Fibroblast of villous mesenchyme (primary cell): ENCODE measurements at regions not wholly inside any gene's neighbourhood (a gene's known extent, or its start where the extent isn't known, plus 50 kb on each side); places are given as distances from the start of the nearest gene placed in this dataset.
"Not testable (repeated sequence)": the region's sequence is repeated elsewhere in the genome, so short reads cannot be mapped to it uniquely, and the experiment has no call there.

Experiments
- DNase-seq: peaks from one replicate; pipeline ENCODE4 v3.0.0-alpha.2; 2010; ENCODE audit warnings: low read depth
- H3K4me3 ChIP-seq: 2 replicates; pipeline ENCODE4 v1.5.1; 2011; ENCODE audit warnings: low read depth, mild to moderate bottlenecking, low read length
- TF ChIP-seq, protein P1 (sequence below): IDR thresholded peaks from 2 replicates; pipeline ENCODE4 v1.5.1; 2012; ENCODE audit warnings: low read depth, mild to moderate bottlenecking, low read length; ENCODE audit not compliant: insufficient read depth

DNA sequence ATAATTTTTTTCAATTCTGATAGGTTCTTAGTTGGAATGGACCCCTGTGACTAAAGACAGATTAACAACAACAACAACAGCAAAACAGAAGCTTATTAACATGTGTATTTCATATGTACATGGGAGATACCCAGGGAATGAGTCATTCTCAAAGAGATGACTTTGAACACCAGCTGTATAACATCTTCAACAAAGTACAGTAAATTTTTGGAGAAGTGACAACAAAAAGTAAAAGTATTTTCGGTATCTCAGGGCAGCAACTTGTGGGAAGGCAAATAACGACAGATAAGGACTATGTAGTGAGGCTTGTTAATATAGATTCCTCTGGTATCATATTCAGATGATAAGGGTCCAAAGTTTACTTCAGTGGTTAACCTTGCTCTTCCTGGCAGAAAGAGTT is 573.4 kb upstream of the RAG2 start:
- no peak for DNase-seq
- TF ChIP-seq, protein P1, sequence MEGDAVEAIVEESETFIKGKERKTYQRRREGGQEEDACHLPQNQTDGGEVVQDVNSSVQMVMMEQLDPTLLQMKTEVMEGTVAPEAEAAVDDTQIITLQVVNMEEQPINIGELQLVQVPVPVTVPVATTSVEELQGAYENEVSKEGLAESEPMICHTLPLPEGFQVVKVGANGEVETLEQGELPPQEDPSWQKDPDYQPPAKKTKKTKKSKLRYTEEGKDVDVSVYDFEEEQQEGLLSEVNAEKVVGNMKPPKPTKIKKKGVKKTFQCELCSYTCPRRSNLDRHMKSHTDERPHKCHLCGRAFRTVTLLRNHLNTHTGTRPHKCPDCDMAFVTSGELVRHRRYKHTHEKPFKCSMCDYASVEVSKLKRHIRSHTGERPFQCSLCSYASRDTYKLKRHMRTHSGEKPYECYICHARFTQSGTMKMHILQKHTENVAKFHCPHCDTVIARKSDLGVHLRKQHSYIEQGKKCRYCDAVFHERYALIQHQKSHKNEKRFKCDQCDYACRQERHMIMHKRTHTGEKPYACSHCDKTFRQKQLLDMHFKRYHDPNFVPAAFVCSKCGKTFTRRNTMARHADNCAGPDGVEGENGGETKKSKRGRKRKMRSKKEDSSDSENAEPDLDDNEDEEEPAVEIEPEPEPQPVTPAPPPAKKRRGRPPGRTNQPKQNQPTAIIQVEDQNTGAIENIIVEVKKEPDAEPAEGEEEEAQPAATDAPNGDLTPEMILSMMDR = no peak
- H3K4me3 ChIP-seq = no peak overlapping the region

DNA sequence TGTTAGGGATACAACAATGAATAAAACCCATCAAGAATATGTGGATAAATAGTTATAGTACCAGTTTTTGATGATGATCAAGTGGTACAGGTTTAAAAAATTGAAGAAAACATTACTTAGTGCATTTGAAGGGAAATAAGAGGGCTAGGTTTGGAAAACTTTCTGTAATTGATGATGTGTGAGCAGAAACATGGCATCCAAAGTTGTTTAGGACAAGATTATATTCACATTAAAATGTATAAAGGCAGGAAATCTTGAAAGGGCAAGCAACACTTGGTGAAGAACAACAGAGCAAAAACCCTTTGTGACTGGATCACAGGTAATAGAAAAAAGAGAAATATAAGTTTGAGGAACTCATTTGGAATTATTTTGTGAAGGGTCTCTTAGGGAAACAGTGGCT is 572.3 kb upstream of the RAG2 start:
- no peak overlapping the region for H3K4me3 ChIP-seq
- DNase-seq = no peak
- TF ChIP-seq, protein P1 = no peak

DNA sequence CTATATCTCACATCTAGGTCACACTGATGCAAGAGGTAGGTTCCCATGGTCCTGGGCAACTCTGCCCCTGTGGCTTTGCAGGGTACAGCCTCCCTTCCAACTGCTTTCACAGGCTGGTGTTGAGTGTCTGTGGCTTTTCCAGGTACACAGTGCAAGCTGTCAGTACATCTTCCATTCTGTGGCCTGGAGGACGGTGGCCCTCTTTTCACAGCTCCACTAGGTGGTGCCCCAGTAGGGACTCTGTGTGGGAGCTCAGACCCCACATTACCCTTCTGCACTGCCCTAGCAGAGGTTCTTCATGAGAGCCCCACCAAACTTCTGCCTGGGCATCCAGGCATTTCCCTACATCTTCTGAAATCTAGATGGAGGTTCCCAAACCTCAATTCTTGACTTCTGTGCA is 547.4 kb upstream of the RAG2 start:
- DNase-seq, H3K4me3 ChIP-seq: not testable (repeated sequence)

DNA sequence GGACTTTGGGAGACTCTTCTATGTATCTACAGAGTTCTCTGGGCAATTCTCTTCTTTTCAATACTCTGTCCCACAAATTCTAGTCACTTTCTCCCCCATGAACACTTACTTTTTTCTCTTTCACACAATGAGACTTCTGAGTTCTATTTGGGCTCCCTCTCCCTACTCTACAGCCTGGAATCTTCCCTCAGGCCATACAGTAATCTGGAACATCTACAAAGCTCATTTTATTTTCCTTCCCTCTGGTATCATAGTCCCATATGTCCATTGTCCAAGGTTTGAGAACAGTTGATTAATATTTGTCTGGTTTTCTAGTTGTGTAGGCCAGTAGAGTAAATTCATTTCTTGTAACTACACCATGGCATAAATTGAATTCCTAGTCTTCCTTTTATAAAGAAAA is 544.6 kb upstream of the RAG2 start:
- TF ChIP-seq, protein P1 = no peak
- no peak for DNase-seq
- no peak overlapping the region for H3K4me3 ChIP-seq

DNA sequence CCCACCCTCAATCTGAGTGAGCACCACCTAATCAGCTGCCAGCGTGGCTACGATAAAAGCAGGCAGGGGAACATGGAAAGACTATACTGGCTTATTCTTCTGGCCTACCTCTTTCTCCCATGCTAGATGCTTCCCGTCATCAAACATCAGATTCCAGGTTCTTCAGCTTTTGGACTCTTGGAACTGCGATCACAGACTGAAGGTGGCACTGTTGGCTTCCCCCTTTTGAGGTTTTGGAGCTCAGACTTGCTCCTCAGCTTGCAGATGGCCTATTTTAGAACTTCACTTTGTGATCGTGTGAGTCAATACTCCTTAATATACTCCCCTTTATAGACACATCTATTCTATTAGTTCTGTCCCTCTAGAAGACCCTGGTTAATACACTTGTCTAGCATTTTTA is 543.7 kb upstream of the RAG2 start:
- H3K4me3 ChIP-seq = no peak overlapping the region
- TF ChIP-seq, protein P1 = no peak

DNA sequence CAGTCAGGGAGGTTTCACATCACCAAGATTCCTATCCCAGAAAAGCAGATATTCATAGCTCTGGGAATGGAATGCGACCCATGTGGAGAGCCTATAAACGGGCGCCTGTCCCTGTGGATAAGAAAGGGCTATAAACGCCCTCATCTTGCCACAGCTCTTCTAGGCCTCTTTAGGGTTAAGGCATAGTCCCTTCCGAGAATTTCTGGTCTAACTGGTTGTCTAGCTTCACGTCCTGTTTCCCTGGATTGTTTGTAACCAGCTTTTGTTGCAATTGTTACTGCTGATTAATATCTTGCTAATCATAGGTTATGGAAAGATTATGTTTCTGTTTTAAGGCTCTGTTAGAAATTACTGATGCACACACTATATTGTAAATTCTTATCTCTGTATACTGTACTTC is 537.6 kb upstream of the RAG2 start:
- not testable (repeated sequence) for H3K4me3 ChIP-seq, DNase-seq

More for the DNA sequence above, 543.7 kb upstream of the RAG2 start:
- no peak for DNase-seq

DNA sequence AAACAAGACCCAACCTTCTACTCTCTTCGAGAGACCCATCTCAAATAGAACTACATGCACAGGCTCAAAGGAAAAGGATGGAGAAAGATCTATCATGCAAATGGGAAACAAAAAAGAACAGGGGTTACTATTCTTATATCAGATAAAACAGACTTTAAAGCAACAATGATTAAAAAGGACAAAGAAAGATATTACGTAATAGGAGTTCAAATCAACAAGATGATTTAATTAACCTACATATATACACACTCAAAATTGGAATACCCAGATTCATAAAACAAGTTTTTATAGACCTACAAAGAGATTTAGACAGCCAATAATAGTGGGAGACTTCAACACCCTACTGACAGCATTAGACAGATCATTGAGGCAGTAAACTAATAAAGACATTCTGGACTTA is 536.6 kb upstream of the RAG2 start:
- TF ChIP-seq, protein P1 = no peak
- H3K4me3 ChIP-seq = no peak overlapping the region

DNA sequence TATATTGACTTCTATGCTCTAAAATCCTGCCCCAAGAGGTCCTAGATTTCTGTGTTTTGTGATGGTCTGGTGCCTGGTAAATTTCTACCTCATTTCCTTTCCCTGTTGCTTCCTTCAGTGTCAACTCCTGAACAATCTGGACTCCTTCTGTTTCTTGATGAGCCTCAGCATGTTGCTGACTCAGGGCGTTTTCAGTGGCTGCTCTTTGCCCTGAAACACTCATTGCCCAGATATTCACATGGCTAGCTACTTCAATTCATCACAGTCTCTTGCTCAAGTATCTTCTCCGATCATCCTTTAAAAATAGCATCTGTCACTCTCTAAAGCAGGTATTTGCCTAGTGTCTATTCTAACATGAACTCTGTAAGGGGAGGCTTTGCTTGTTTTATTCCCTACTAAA is 526.3 kb upstream of the RAG2 start:
- TF ChIP-seq, protein P1 = no peak
- DNase-seq = no peak
- H3K4me3 ChIP-seq = no peak overlapping the region

More for the DNA sequence above, 536.6 kb upstream of the RAG2 start:
- no peak for DNase-seq
